Stimulated activated effector memory CD8-positive, alpha-beta T cell treated with anti-CD3 and anti-CD28 coated beads, Interleukin-12 subunit alpha, Interleukin-12 subunit beta, amount 100 ng/mL, for 72 hours (primary cell): ENCODE measurements at regions not wholly inside any gene's neighbourhood (a gene's known extent, or its start where the extent isn't known, plus 50 kb on each side); places are given as distances from the start of the nearest gene placed in this dataset.
"Not testable (repeated sequence)": the region's sequence is repeated elsewhere in the genome, so short reads cannot be mapped to it uniquely, and the experiment has no call there.

Experiments used
- ATAC-seq: fragments of 150-1000 bp; cut with Tn5 transposase; 2 replicates; pipeline ENCODE4 v1.10.0; 2021
- DNase-seq, 2 donors: peaks; one replicate each; pipeline ENCODE4 v3.0.0; 2021 to 2022; ENCODE audit warnings: low spot score in 2 of 2
- H3K27ac Mint-ChIP-seq: one replicate; pipeline ENCODE4 v1.8.0; 2022; ENCODE audit warnings: mild to moderate bottlenecking, mixed read lengths
- H3K36me3 Mint-ChIP-seq: one replicate; pipeline ENCODE4 v1.8.0; 2022; ENCODE audit warnings: mild to moderate bottlenecking, mixed read lengths
- H3K4me1 Mint-ChIP-seq: one replicate; pipeline ENCODE4 v1.8.0; 2022; ENCODE audit warnings: mixed read lengths
- H3K4me3 Mint-ChIP-seq: one replicate; pipeline ENCODE4 v1.8.0; 2022; ENCODE audit warnings: mild to moderate bottlenecking, mixed read lengths
- H3K9me3 Mint-ChIP-seq: one replicate; pipeline ENCODE4 v1.8.0; 2022; ENCODE audit warnings: mixed read lengths

- ATAC-seq (no peak), DNase-seq (no peak)
- no peak overlapping the region for H3K4me3 Mint-ChIP-seq
- H3K36me3 Mint-ChIP-seq, result no peaks in the 10 kb centered on the region
- H3K4me1 Mint-ChIP-seq, result no peaks in the 10 kb centered on the region
- H3K27ac Mint-ChIP-seq, result no peak overlapping the region
- no peaks in the 10 kb centered on the region for H3K9me3 Mint-ChIP-seq
Measured at GRCh38 chr5:6108981-6109825, 269.1 kb downstream of the MED10 start.

DNA sequence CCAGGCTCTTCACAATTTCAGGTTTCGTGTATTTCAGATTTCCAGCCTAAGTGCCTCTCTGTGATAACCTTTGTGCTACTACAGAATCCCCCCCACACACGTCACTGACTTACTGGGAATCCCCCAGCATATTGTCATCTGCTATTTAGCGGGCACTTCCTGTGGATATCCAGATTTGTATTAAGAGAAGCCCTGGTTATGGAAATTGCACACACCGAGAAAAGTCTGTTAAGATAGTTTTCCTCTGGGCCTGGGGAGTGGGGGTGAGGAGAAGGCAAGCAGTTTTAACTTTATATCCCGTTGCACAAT is 269.9 kb downstream of the MED10 start:
- ATAC-seq (no peak), DNase-seq (no peak)
- Mint-ChIP-seq H3K4me1 (no peaks in the 10 kb centered on the region), H3K9me3 (no peaks in the 10 kb centered on the region), H3K27ac (no peak overlapping the region), H3K4me3 (no peak overlapping the region), H3K36me3 (no peaks in the 10 kb centered on the region)

DNA sequence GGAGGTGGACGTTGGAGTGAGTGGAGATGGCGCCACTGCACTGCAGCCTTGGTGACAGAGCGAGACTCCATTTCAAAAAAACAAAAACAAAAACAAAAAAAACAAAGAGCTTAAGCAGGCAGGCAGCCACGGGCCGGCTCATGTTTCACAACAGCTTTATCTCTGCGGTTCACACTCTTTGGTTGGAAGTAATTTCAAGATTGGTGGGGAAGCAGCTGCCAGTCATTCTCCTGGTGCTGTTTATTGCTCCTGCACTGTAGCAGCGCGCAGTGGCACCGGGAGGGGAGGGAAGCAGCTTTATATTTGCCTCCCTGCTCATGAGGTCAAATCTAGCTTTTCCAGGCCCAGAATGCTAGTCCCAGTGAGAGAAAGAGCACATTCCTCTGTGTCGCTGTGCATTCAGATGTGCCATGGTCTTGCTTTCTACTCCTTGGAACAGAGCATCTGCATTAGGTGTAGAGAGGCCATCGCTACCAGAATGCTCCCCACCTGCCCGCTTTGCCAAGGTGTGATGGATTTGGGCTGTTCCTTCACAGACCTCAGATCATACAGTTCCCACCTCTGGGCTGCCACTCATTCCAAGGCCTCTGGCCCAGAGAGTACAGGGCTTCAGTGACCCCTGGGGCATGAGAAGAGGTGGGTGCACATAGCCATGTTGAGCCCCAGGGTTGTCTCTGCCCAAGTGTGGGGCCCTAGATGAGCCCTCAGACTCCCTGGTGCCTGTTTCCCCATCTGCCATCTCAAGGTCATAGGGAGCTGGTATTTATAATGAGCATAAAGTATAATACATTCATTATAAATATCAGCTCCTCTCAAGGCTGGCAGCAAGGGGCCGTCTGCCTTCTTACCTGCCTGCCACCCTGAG is 270.4 kb downstream of the MED10 start:
- Mint-ChIP-seq H3K36me3 (no peaks in the 10 kb centered on the region), H3K27ac (no peak overlapping the region), H3K9me3 (no peaks in the 10 kb centered on the region), H3K4me1 (no peaks in the 10 kb centered on the region), H3K4me3 (no peak overlapping the region)
- ATAC-seq, result no peak
- no peak for DNase-seq

DNA sequence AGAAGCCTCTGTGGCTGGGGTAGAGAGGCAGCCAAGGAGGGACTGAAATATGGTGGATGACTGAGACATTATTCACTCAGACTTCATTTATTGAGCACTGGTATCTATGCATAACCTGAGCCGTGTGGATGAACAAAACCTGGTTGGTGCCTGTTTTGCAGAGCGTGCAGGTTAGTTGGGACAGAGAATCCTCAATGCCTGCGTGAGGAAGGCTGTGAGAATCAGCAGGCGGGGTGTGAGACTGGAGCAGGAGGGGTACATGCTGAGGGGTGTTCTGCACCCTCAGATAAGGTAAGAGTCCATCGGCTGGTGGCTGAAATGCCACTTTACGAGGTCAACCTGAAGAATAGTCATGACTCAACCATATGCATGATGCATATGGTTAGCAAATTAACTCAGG is 271.6 kb downstream of the MED10 start:
- H3K9me3 Mint-ChIP-seq, result no peaks in the 10 kb centered on the region

DNA sequence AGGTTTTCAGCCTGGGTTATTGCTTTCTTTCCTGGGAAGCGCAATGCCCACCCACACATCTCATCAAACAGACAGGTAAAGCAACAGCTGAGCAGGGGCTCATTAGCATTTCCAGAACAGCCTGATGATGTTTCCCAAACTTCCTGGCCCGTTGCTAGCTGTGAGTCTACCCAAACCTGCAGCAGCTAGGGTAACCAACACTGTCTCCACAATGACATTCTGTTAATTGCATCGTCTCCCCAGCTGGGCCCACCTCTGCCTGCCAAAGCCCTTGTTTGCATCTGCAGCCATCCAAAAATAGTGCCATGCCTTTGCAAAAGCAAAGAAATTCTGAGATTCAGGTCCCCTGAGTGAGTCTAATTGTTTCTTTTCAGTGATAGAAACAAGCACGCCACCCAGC is 273.0 kb downstream of the MED10 start:
- DNase-seq (no peak), ATAC-seq (no peak)
- Mint-ChIP-seq H3K4me1 (no peaks in the 10 kb centered on the region), H3K9me3 (no peaks in the 10 kb centered on the region), H3K27ac (no peak overlapping the region), H3K4me3 (no peak overlapping the region), H3K36me3 (no peaks in the 10 kb centered on the region)

More for the DNA sequence above, 271.6 kb downstream of the MED10 start:
- H3K27ac Mint-ChIP-seq, result no peak overlapping the region
- no peak overlapping the region for H3K4me3 Mint-ChIP-seq
- no peaks in the 10 kb centered on the region for H3K36me3 Mint-ChIP-seq
- no peak for DNase-seq
- no peaks in the 10 kb centered on the region for H3K4me1 Mint-ChIP-seq
- ATAC-seq, result no peak

GRCh38 chr5:6096101-6096500 is 282.2 kb downstream of the MED10 start:
- no peaks in the 10 kb centered on the region for H3K4me1 Mint-ChIP-seq
- ATAC-seq, result no peak
- no peak for DNase-seq
- H3K9me3 Mint-ChIP-seq, result peaks cover 7% of the 10 kb centered on the region
- H3K4me3 Mint-ChIP-seq, result no peak overlapping the region
- H3K27ac Mint-ChIP-seq, result no peak overlapping the region
- no peaks in the 10 kb centered on the region for H3K36me3 Mint-ChIP-seq

- not testable (repeated sequence) for H3K36me3 Mint-ChIP-seq, ATAC-seq, H3K4me3 Mint-ChIP-seq, H3K9me3 Mint-ChIP-seq, H3K27ac Mint-ChIP-seq, H3K4me1 Mint-ChIP-seq, DNase-seq
Measured at GRCh38 chr5:6094180-6094579, 284.2 kb downstream of the MED10 start.

GRCh38 chr5:6090838-6091237 is 287.5 kb downstream of the MED10 start:
- no peaks in the 10 kb centered on the region for H3K4me1 Mint-ChIP-seq

GRCh38 chr5:6090079-6090654 is 288.2 kb downstream of the MED10 start:
- ATAC-seq, result no peak

More at GRCh38 chr5:6090838-6091237, 287.5 kb downstream of the MED10 start:
- H3K36me3 Mint-ChIP-seq, result no peaks in the 10 kb centered on the region
- no peak overlapping the region for H3K27ac Mint-ChIP-seq
- DNase-seq, result no peak
- no peak for ATAC-seq
- H3K4me3 Mint-ChIP-seq, result no peak overlapping the region
- peaks cover 5% of the 10 kb centered on the region for H3K9me3 Mint-ChIP-seq

DNA sequence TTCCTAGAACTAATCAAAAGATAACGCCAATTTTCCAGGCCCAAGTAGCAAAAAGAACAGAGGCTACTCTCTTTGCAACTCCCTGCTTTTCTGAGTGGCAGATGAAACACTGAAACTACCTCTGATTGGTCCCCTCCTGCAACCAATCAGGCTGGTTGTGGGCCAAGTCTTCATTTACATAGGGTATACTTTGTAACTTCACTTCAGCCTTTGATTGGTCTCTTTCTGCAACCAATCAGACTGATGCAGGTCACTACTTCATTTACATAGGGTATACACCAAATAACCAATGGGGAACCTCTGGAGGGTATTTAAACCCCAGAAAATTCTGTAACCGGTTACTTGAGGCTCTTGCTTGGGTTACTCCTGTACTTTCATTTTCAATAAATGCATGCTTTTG is 289.6 kb downstream of the MED10 start:
- no peaks in the 10 kb centered on the region for H3K4me1 Mint-ChIP-seq
- DNase-seq (no peak), ATAC-seq (no peak)
- H3K27ac Mint-ChIP-seq, result no peak overlapping the region
- H3K36me3 Mint-ChIP-seq, result no peaks in the 10 kb centered on the region
- H3K9me3 Mint-ChIP-seq, result peaks cover 2% of the 10 kb centered on the region
- H3K4me3 Mint-ChIP-seq, result no peak overlapping the region

More at GRCh38 chr5:6090079-6090654, 288.2 kb downstream of the MED10 start:
- Mint-ChIP-seq H3K27ac (no peak overlapping the region), H3K4me1 (no peaks in the 10 kb centered on the region), H3K4me3 (no peak overlapping the region), H3K36me3 (no peaks in the 10 kb centered on the region), H3K9me3 (peaks cover 5% of the 10 kb centered on the region)
- no peak for DNase-seq

DNA sequence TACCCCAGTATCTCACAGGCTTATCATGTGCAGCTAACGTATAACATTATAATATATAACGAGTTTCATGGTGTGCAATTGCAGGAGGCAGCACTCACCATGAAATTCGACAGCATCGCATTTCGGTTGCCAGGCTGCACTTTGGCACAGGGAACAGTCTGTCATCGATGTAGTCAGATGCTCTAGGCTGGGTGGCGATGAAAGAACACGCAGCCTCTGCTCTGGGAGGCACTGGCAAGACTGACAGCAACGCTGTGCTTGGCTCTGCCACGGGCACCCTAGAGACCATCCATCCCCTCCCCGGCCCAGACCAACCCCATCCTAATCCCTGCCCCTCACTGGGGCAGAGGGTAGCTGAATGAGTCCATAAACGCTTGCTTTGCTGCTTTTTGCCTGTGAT is 290.8 kb downstream of the MED10 start:
- no peaks in the 10 kb centered on the region for H3K36me3 Mint-ChIP-seq
- H3K4me3 Mint-ChIP-seq, result no peak overlapping the region
- peaks cover 2% of the 10 kb centered on the region for H3K9me3 Mint-ChIP-seq
- H3K4me1 Mint-ChIP-seq, result no peaks in the 10 kb centered on the region
- no peak overlapping the region for H3K27ac Mint-ChIP-seq
- DNase-seq, result no peak
- ATAC-seq, result no peak

GRCh38 chr5:6086871-6087270 is 291.5 kb downstream of the MED10 start:
- Mint-ChIP-seq H3K4me3 (no peak overlapping the region), H3K36me3 (no peaks in the 10 kb centered on the region), H3K4me1 (no peaks in the 10 kb centered on the region), H3K9me3 (peaks cover 2% of the 10 kb centered on the region), H3K27ac (no peak overlapping the region)
- DNase-seq, result no peak
- no peak for ATAC-seq

GRCh38 chr5:6085341-6085860 is 292.9 kb downstream of the MED10 start:
- H3K4me3 Mint-ChIP-seq, result no peak overlapping the region
- H3K4me1 Mint-ChIP-seq, result no peaks in the 10 kb centered on the region
- peaks cover 4% of the 10 kb centered on the region for H3K9me3 Mint-ChIP-seq
- H3K27ac Mint-ChIP-seq, result no peak overlapping the region
- no peaks in the 10 kb centered on the region for H3K36me3 Mint-ChIP-seq
- no peak for ATAC-seq
- no peak for DNase-seq

GRCh38 chr5:6084836-6085235 is 293.5 kb downstream of the MED10 start:
- ATAC-seq, result no peak
- peaks cover 4% of the 10 kb centered on the region for H3K9me3 Mint-ChIP-seq
- no peaks in the 10 kb centered on the region for H3K4me1 Mint-ChIP-seq
- H3K27ac Mint-ChIP-seq, result no peak overlapping the region
- DNase-seq, result no peak
- H3K36me3 Mint-ChIP-seq, result no peaks in the 10 kb centered on the region
- H3K4me3 Mint-ChIP-seq, result no peak overlapping the region

DNA sequence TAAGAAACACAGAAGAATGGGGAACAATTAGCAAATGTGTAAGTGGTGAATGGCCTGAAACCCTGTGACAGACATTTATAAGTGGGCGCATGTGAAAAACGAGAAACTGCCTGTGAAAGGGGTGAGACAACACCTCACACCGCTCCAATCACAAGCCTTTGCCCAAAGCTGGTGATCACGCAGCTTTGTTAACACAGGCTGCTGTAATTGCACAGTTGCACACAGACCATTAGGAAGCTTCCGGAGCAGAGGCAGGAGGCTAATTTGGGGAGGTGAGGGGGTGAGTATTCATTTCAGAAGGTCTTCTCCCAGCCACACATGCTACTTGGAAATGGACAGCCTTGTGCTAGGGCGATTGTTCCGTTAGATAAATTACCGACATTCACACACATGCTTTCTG is 294.0 kb downstream of the MED10 start:
- DNase-seq (no peak), ATAC-seq (no peak)
- H3K9me3 Mint-ChIP-seq, result peaks cover 4% of the 10 kb centered on the region
- H3K36me3 Mint-ChIP-seq, result no peaks in the 10 kb centered on the region
- no peaks in the 10 kb centered on the region for H3K4me1 Mint-ChIP-seq
- H3K27ac Mint-ChIP-seq, result no peak overlapping the region
- no peak overlapping the region for H3K4me3 Mint-ChIP-seq
